Right atrium auricular region (tissue), 2 donors: ENCODE measurements at regions not wholly inside any gene's neighbourhood (a gene's known extent, or its start where the extent isn't known, plus 50 kb on each side); places are given as distances from the start of the nearest gene placed in this dataset.

Experiments used
- DNase-seq: peaks from one replicate; pipeline ENCODE4 v3.0.0-alpha.2; 2019; ENCODE audit warnings: low spot score
- H3K27ac ChIP-seq, 2 donors: fragments of 200-600 bp; sonication (generic); 1 replicate in 1 of 2; 2 replicates in 1 of 2; pipeline ENCODE4 v1.5.1; 2016 to 2019
- H3K27me3 ChIP-seq, 2 donors: fragments of 200-600 bp; sonication (generic); one replicate each; pipeline versions ENCODE4 v1.5.1 to v1.6.0; 2017 to 2019
- H3K36me3 ChIP-seq: fragments of 200-600 bp; sonication (generic); one replicate; pipeline ENCODE4 v1.5.1; 2016
- H3K4me1 ChIP-seq, 2 donors: fragments of 200-600 bp; sonication (generic); one replicate each; pipeline versions ENCODE4 v1.5.1 to v1.6.0; 2017 to 2019
- H3K4me3 ChIP-seq, 2 donors: fragments of 200-600 bp; sonication (generic); 1 replicate in 1 of 2; 2 replicates in 1 of 2; pipeline ENCODE4 v1.5.1; 2017 to 2019; ENCODE audit warnings: mild to moderate bottlenecking in 1 of 2, moderate library complexity in 1 of 2
- H3K9me3 ChIP-seq, 2 donors: fragments of 200-600 bp; sonication (generic); one replicate each; pipeline ENCODE4 v1.5.1; 2019
- TF ChIP-seq, protein P1 (sequence below), 2 donors: fragments of 200-600 bp; sonication (generic); IDR thresholded peaks; one replicate each; pipeline ENCODE4 v1.5.1; 2019; ENCODE audit warnings: antibody characterized with exemption in 2 of 2

DNA sequence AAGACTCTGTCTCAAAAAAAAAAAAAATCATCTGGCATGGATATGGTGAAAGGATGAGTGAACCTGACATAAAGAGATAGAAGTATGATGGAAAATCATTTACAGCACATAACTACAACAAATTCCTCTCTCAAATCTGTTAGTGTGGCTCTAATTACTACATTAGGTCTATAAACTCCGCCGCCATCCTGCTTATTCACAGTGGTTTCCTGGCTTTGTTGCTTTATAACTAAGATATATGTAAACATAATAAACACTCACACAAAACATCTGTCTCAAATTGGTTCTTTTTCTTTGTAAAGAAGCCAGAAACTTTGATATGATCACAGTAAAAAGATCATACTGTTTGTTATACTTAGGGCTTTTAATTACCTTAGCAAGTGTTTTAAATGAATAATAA, 412.6 kb upstream of the FAM98A start:
- TF ChIP-seq, protein P1, sequence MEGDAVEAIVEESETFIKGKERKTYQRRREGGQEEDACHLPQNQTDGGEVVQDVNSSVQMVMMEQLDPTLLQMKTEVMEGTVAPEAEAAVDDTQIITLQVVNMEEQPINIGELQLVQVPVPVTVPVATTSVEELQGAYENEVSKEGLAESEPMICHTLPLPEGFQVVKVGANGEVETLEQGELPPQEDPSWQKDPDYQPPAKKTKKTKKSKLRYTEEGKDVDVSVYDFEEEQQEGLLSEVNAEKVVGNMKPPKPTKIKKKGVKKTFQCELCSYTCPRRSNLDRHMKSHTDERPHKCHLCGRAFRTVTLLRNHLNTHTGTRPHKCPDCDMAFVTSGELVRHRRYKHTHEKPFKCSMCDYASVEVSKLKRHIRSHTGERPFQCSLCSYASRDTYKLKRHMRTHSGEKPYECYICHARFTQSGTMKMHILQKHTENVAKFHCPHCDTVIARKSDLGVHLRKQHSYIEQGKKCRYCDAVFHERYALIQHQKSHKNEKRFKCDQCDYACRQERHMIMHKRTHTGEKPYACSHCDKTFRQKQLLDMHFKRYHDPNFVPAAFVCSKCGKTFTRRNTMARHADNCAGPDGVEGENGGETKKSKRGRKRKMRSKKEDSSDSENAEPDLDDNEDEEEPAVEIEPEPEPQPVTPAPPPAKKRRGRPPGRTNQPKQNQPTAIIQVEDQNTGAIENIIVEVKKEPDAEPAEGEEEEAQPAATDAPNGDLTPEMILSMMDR (IDR thresholded peaks at IDR 0.05), result no peak
- Histone ChIP-seq H3K9me3 (peaks cover 0 to 7% of the 10 kb centered on the region in 2 donors), H3K4me3 (no peak overlapping the region), H3K27me3 (no peaks in the 10 kb centered on the region), H3K36me3 (no peaks in the 10 kb centered on the region), H3K4me1 (no peaks in the 10 kb centered on the region), H3K27ac (no peak overlapping the region)
- DNase-seq, result no peak

DNA sequence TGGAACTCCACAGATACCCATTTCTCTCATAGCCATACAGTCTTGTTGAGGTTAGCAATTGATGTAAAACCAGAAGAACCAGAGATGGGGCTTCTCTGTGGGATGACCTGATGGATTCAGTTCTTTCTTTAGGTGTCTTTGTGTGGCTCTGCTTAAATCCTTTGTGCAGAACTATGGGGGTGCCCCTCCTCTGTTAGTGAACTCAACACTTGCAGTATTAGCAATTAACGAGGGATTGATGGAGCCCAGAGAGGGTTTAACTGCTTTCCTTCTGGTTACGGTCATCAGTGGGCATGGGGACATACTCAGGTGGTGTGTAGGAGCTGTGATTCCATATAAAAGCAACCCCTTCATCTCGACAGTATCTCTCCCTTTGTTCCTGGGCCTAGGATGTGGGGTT, 406.8 kb upstream of the FAM98A start:
- Histone ChIP-seq H3K36me3 (no peaks in the 10 kb centered on the region), H3K4me3 (no peak overlapping the region), H3K4me1 (no peaks in the 10 kb centered on the region), H3K27me3 (no peaks in the 10 kb centered on the region), H3K9me3 (no peaks in the 10 kb centered on the region), H3K27ac (no peak overlapping the region)
- DNase-seq, result no peak
- TF ChIP-seq, protein P1 (IDR thresholded peaks at IDR 0.05), result no peak

DNA sequence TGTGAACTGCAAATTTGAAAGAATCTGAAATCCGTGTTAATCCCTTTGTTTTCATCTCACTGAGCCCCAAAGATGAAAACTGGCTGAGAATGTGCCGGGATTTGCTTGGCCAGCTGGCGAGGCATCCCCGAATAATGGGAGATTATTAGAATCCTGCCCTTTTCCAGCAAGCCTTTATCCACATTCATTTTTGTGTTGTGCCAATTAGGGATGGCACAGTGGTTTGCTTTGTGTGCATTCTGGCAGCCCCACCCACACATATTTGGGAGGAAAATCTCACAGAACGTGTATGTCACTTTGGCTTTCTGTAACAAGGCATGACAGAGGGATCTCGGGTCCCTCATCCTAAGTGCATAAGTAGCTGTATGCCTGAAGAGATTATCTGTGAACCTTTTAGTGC, 405.8 kb upstream of the FAM98A start:
- no peak for DNase-seq
- Histone ChIP-seq H3K36me3 (no peaks in the 10 kb centered on the region), H3K27ac (no peak overlapping the region), H3K4me3 (no peak overlapping the region), H3K27me3 (no peaks in the 10 kb centered on the region), H3K9me3 (no peaks in the 10 kb centered on the region), H3K4me1 (no peaks in the 10 kb centered on the region)
- TF ChIP-seq, protein P1 (IDR thresholded peaks at IDR 0.05), result no peak

DNA sequence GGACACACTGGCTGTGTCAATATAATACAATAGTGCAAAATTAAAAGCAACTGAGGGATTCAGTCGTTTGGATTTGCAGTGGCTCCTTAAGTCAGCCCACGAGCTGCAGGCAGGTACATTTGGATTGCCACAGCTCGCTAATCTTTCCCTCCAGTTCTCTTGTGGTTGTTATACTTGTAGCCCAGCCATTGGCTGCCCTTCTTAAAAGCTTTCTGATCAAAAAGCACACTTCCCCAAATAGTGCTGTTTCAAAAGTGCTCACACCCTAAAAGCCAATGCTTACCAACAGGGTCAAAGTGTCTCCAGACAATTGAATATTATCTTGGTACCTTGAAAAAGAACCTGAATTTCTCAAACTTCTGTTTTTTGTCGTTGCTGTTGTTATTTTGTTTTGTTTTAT, 404.7 kb upstream of the FAM98A start:
- no peaks in the 10 kb centered on the region for H3K36me3 ChIP-seq
- TF ChIP-seq, protein P1 (IDR thresholded peaks at IDR 0.05), result no peak
- H3K4me1 ChIP-seq, result no peaks in the 10 kb centered on the region
- DNase-seq, result no peak
- H3K4me3 ChIP-seq, result no peak overlapping the region
- no peaks in the 10 kb centered on the region for H3K9me3 ChIP-seq
- no peak overlapping the region for H3K27ac ChIP-seq
- no peaks in the 10 kb centered on the region for H3K27me3 ChIP-seq

DNA sequence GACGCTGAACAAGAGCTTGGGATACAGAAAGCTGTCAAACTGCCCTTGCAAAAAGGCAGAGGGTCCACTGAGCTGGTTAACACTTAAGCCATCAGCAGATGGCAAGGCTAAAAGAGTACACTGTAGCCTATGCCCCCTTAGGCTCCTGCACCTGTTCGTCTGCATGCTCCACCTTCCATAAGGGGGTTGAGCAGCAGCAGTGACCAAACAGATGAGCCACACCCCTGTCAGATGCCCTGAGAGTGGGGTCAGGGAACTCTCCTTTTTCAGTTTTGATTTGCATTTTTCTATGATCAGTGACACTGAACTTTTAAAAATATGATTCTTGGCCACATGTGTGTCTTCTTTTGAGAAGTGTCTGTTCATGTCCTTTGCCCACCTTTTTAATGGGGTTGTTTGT, 402.5 kb upstream of the FAM98A start:
- H3K27me3 ChIP-seq, result no peaks in the 10 kb centered on the region
- H3K36me3 ChIP-seq, result no peaks in the 10 kb centered on the region
- H3K4me3 ChIP-seq, result no peak overlapping the region
- no peaks in the 10 kb centered on the region for H3K4me1 ChIP-seq
- H3K9me3 ChIP-seq, result peaks cover 0 to 15% of the 10 kb centered on the region in 2 donors
- TF ChIP-seq, protein P1 (IDR thresholded peaks at IDR 0.05), result no peak
- no peak overlapping the region for H3K27ac ChIP-seq
- no peak for DNase-seq

DNA sequence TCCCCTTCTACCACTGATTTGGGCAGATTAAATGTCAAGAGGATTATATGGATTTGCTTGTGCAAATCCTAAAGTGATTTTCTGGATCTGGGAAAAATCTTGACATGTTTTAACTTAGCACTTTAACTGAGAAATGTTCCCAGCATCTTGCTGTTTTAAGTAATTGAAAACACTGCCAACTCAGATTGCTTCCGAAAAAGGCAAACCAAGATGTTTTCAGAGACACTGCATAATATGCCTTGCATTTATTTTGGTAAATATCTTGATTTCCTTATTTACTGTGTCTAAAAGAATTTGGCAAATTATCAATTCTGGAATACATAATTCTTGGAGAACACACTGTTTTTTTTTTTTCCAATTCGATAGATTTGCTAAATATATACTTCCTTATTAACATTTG, 385.0 kb upstream of the FAM98A start:
- no peak overlapping the region for H3K27ac ChIP-seq
- TF ChIP-seq, protein P1 (IDR thresholded peaks at IDR 0.05), result no peak
- no peaks in the 10 kb centered on the region for H3K27me3 ChIP-seq
- no peaks in the 10 kb centered on the region for H3K4me1 ChIP-seq
- H3K4me3 ChIP-seq, result no peak overlapping the region
- no peak for DNase-seq
- no peaks in the 10 kb centered on the region for H3K9me3 ChIP-seq
- no peaks in the 10 kb centered on the region for H3K36me3 ChIP-seq
